HCT116 (cell line): ENCODE measurements at regions not wholly inside any gene's neighbourhood (a gene's known extent, or its start where the extent isn't known, plus 50 kb on each side); places are given as distances from the start of the nearest gene placed in this dataset.

Experiments
- ATF3 ChIP-seq: IDR thresholded peaks from 2 replicates; pipeline ENCODE4 v1.6.1; 2012
- CEBPB ChIP-seq: IDR thresholded peaks from 2 replicates; pipeline ENCODE4 v1.6.1; 2012; ENCODE audit warnings: low read depth
- CTCF ChIP-seq, 3 experiments: fragments of 200-600 bp in 1 of 3; sonication (generic) in 1 of 3; IDR thresholded peaks in 2 of 3; conservative IDR thresholded peaks in 1 of 3; 2 replicates each; pipeline ENCODE4 v1.5.1; 2012 to 2017; ENCODE audit warnings: low read depth in 2 of 3, low read length in 2 of 3, antibody characterized with exemption in 1 of 3, borderline replicate concordance in 1 of 3, control low read depth in 1 of 3, mild to moderate bottlenecking in 1 of 3, mixed read lengths in 1 of 3, mixed run types in 1 of 3, moderate library complexity in 1 of 3; ENCODE audit not compliant: insufficient read depth in 1 of 3
- EZH2 ChIP-seq: fragments of 200-600 bp; sonication (generic); IDR thresholded peaks from 2 replicates; pipeline ENCODE4 v1.6.1; 2017; ENCODE audit warnings: antibody characterized with exemption, mixed run types
- EZH2phosphoT487 ChIP-seq: fragments of 200-600 bp; IDR thresholded peaks from 2 replicates; pipeline ENCODE4 v1.6.1; 2018; ENCODE audit warnings: antibody characterized with exemption, borderline replicate concordance
- MAX ChIP-seq: IDR thresholded peaks from 2 replicates; pipeline ENCODE4 v1.6.1; 2012
- POLR2A ChIP-seq: IDR thresholded peaks from 2 replicates; pipeline ENCODE4 v1.7.0; 2011; ENCODE audit warnings: borderline replicate concordance; ENCODE audit not compliant: insufficient read depth, insufficient read length; ENCODE audit errors: extremely low read depth
- POLR2AphosphoS5 ChIP-seq: IDR thresholded peaks from 2 replicates; pipeline ENCODE4 v1.6.1; 2011; ENCODE audit warnings: mild to moderate bottlenecking, low read depth, low read length, moderate library complexity
- RAD21 ChIP-seq: IDR thresholded peaks from 2 replicates; pipeline ENCODE4 v1.6.1; 2012; ENCODE audit warnings: low read depth, mild to moderate bottlenecking
- REST ChIP-seq: IDR thresholded peaks from 2 replicates; pipeline ENCODE4 v1.6.1; 2012; ENCODE audit warnings: low read depth
- SIN3A ChIP-seq: IDR thresholded peaks from 2 replicates; pipeline ENCODE4 v1.6.1; 2012; ENCODE audit warnings: low read depth
- ZBTB33 ChIP-seq: IDR thresholded peaks from 2 replicates; pipeline ENCODE4 v1.6.1; 2011; ENCODE audit warnings: mild to moderate bottlenecking, low read length, moderate library complexity; ENCODE audit not compliant: insufficient replicate concordance; ENCODE audit errors: extremely low read depth

- no peak for TF ChIP-seq CTCF (IDR thresholded peaks at IDR 0.05 in 2 of 3, conservative IDR thresholded peaks at IDR 0.05 in 1 of 3; ENCODE audit: borderline replicate concordance in 1 of 3, insufficient read depth in 1 of 3, low read depth in 2 of 3, low read length in 2 of 3)
- TF ChIP-seq EZH2phosphoT487: no peak
- TF ChIP-seq POLR2A: no peak
- no peak for TF ChIP-seq EZH2
- no peak for TF ChIP-seq CEBPB
- TF ChIP-seq POLR2AphosphoS5: no peak
- no peak for TF ChIP-seq ATF3
- no peak for TF ChIP-seq RAD21
- TF ChIP-seq REST: no peak
- no peak for TF ChIP-seq MAX
- no peak for TF ChIP-seq SIN3A
- no peak for TF ChIP-seq ZBTB33
These were observed 56.7 kb upstream of the COL25A1 start for GRCh38 chr4:109359040-109359646.
